Prostate gland (tissue), 2 donors: ENCODE measurements at regions not wholly inside any gene's neighbourhood (a gene's known extent, or its start where the extent isn't known, plus 50 kb on each side); places are given as distances from the start of the nearest gene placed in this dataset.
"Not testable (repeated sequence)": the region's sequence is repeated elsewhere in the genome, so short reads cannot be mapped to it uniquely, and the experiment has no call there.

Experiments
- DNase-seq: peaks from one replicate; pipeline ENCODE4 v3.0.0-alpha.2; 2019; ENCODE audit warnings: low spot score
- H3K27ac ChIP-seq, 2 donors: fragments of 200-600 bp; sonication (generic); 2 replicates each; pipeline ENCODE4 v1.5.1; 2017 to 2019
- H3K27me3 ChIP-seq: fragments of 200-600 bp; sonication (generic); replicated peaks from 2 replicates; pipeline ENCODE4 v1.5.1; 2019; ENCODE audit not compliant: insufficient read depth
- H3K36me3 ChIP-seq, 2 donors: fragments of 200-600 bp; sonication (generic); 1 replicate in 1 of 2; 2 replicates in 1 of 2; pipeline versions ENCODE4 v1.5.1 to v1.8.1; 2017 to 2019
- H3K4me1 ChIP-seq: fragments of 200-600 bp; sonication (generic); replicated peaks from 2 replicates; pipeline ENCODE4 v1.5.1; 2019
- H3K4me3 ChIP-seq, 2 donors: fragments of 200-600 bp; sonication (generic); 2 replicates each; pipeline ENCODE4 v1.5.1; 2017 to 2019
- H3K9me3 ChIP-seq: fragments of 200-600 bp; sonication (generic); 2 replicates; pipeline ENCODE4 v1.5.1; 2017
- CTCF ChIP-seq, 4 experiments: fragments of 200-600 bp in 2 of 4; fragments of 450-650 bp in 2 of 4; sonication (generic) in 2 of 4; IDR thresholded peaks; 1 replicate in 3 of 4; 2 replicates in 1 of 4; pipeline ENCODE4 v1.5.1; 2016 to 2019; ENCODE audit warnings: antibody characterized with exemption in 4 of 4, mild to moderate bottlenecking in 2 of 4, moderate library complexity in 2 of 4
- POLR2A ChIP-seq: fragments of 450-650 bp; IDR thresholded peaks from one replicate; pipeline ENCODE4 v1.6.1; 2016; ENCODE audit warnings: antibody characterized with exemption, mild to moderate bottlenecking
- POLR2AphosphoS5 ChIP-seq: sonication (generic); formaldehyde crosslinking; IDR thresholded peaks from one replicate; pipeline ENCODE4 v1.6.1; 2017; ENCODE audit warnings: antibody characterized with exemption
- WGBS: methylation state at CpG from one replicate; pipeline ENCODE4 v1.1.5; 2018; 5-methylcytosine and 5-hydroxymethylcytosine counted together
- intact Hi-C: fragments of 100-400 bp; cut with DNase I; formaldehyde crosslinking; loops from one replicate; pipeline ENCODE4 v1.14.2; 2022

DNA sequence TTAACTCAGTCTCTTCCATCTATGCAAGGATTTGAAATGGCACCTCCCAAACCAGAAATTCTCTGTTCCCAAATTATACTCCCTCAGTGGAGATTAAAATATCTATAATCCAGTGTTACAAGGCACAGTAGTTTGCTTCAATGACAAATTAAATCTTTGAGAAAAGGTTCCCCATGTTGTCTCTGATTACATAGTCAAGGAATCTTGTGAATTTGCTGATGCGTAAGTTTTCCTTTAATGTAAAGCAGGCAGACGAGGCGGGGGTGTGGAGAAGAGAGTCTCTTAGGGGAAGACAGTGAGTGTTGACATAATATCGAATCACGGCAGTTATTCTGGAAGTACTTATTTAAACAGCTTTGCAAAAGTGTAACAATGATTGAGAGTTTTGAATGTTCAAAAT, 236.4 kb upstream of the RARB start:
- H3K27ac ChIP-seq, result no peak overlapping the region
- no peaks in the 10 kb centered on the region for H3K9me3 ChIP-seq
- no peak for TF ChIP-seq CTCF (IDR thresholded peaks at IDR 0.05)
- TF ChIP-seq POLR2AphosphoS5, result no peak
- no peak for TF ChIP-seq POLR2A
- H3K27me3 ChIP-seq, result no peaks in the 10 kb centered on the region
- intact Hi-C loops, result no loop called here
- no peaks in the 10 kb centered on the region for H3K4me1 ChIP-seq
- no peak overlapping the region for H3K4me3 ChIP-seq
- H3K36me3 ChIP-seq, result no peaks in the 10 kb centered on the region
- 87% methylated on average over 5 of the region's 5 CpGs for WGBS
- DNase-seq, result no peak

DNA sequence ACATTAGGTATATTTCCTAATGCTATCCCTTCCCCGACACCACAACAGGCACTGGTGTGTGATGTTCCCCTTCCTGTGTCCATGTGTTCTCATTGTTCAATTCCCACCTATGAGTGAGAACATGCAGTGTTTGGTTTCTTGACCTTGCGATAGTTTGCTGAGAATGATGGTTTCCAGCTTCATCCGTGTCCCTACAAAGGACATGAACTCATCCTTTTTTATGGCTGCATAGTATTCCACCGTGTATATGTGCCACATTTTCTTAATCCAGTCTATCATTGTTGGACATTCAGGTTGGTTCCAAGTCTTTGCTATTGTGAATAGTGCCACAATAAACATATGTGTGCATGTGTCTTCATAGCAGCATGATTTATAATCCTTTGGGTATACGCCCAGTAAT, 228.5 kb upstream of the RARB start:
- H3K4me3 ChIP-seq, intact Hi-C loops, H3K4me1 ChIP-seq, H3K27me3 ChIP-seq, DNase-seq, H3K36me3 ChIP-seq, H3K9me3 ChIP-seq, H3K27ac ChIP-seq: not testable (repeated sequence)
- WGBS, result 77% methylated on average over 5 of the region's 5 CpGs

GRCh38 chr3:25212736-25213135, 215.3 kb upstream of the RARB start:
- intact Hi-C loops, result no loop called here
- H3K4me1 ChIP-seq, result no peaks in the 10 kb centered on the region
- no peak for TF ChIP-seq POLR2AphosphoS5
- no peak for TF ChIP-seq POLR2A
- no peak for TF ChIP-seq CTCF (IDR thresholded peaks at IDR 0.05)
- no peak for DNase-seq
- no peaks in the 10 kb centered on the region for H3K9me3 ChIP-seq
- no peak overlapping the region for H3K27ac ChIP-seq
- H3K4me3 ChIP-seq, result no peak overlapping the region
- no peaks in the 10 kb centered on the region for H3K36me3 ChIP-seq
- 86% methylated on average over 7 of the region's 7 CpGs for WGBS
- H3K27me3 ChIP-seq, result no peaks in the 10 kb centered on the region

DNA sequence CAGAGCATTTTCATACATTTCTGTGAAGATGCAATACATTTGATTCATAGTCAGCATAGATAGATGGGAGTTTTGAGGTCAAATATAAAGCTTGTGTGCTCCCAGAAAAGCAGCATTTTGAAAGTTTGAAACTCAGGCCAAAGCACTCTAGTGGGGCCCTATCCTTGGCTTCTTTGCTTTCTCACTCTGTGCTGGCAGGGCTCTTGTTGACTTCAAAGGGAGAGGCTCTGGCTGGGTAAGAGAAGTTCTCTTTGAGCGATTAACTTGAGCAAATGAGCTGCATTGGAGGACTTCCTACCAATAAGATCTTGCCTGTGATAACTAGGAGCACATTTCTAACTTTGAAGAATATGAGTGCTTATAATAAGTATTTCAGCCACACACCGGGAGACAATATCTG, 214.0 kb upstream of the RARB start:
- Histone ChIP-seq H3K27ac (no peak overlapping the region), H3K9me3 (no peaks in the 10 kb centered on the region), H3K4me3 (no peak overlapping the region), H3K27me3 (no peaks in the 10 kb centered on the region), H3K4me1 (no peaks in the 10 kb centered on the region), H3K36me3 (no peaks in the 10 kb centered on the region)
- TF ChIP-seq CTCF (IDR thresholded peaks at IDR 0.05), result no peak
- TF ChIP-seq POLR2A, result no peak
- no peak for TF ChIP-seq POLR2AphosphoS5
- 23% methylated on average over 2 of the region's 2 CpGs for WGBS
- intact Hi-C loops, result no loop called here
- DNase-seq, result no peak

- TF ChIP-seq POLR2A (no peak), POLR2AphosphoS5 (no peak), CTCF (IDR thresholded peaks at IDR 0.05) (no peak)
- intact Hi-C loops, result no loop called here
- Histone ChIP-seq H3K4me1 (no peaks in the 10 kb centered on the region), H3K27me3 (no peaks in the 10 kb centered on the region), H3K36me3 (no peaks in the 10 kb centered on the region), H3K4me3 (no peak overlapping the region), H3K9me3 (no peaks in the 10 kb centered on the region), H3K27ac (no peak overlapping the region)
- no peak for DNase-seq
Measured at GRCh38 chr3:25218362-25218761, 209.7 kb upstream of the RARB start.
